Heart left ventricle (tissue), 13 donors: ENCODE measurements at regions not wholly inside any gene's neighbourhood (a gene's known extent, or its start where the extent isn't known, plus 50 kb on each side); places are given as distances from the start of the nearest gene placed in this dataset.

Source experiments
- CTCF ChIP-seq, 12 donors: fragments of 200-600 bp; sonication (generic) in 4 of 12; IDR thresholded peaks; one replicate each; pipeline versions ENCODE4 v1.5.0 to v1.8.0; 2018 to 2022; ENCODE audit warnings: antibody characterized with exemption in 12 of 12, mild to moderate bottlenecking in 5 of 12
- POLR2A ChIP-seq, 2 donors: fragments of 450-650 bp; IDR thresholded peaks; one replicate each; pipeline ENCODE4 v1.6.1; 2017; ENCODE audit warnings: antibody characterized with exemption in 2 of 2, mild to moderate bottlenecking in 2 of 2, moderate library complexity in 2 of 2
- donor health status: ischemic (EF 13 %, LVEDD 7.1; RV severe dilation, severe dysfunction).
- donor health status: DM: no; HTN: yes; CAD: no.
- donor health status: DM: no; HTN: no; CAD: no.
- donor health status: ischemic (EF 25% LVEDD 6.9; RV normal size, moderate dysfunction).
- donor health status: ischemic (EF 25% LVEDD 5.7; RV mildly dilated, moderate dysfunction).
- donor health status: ischemic (EF 35%, LVEDD 5.7; RV mildly dilated, moderate dysfunction).
- donor health status: nonischemic (EF 11% LVEDD 7.7; RV severe dilation, severe dysfunction).
- donor health status: DM: yes; HTN: yes; CAD: no.
- donor health status: PGD.
- donor health status: ischemic (EF 29% LVEDD 5.4; RV normal size, mild dysfunction).
- donor health status: nonischemic (EF 23%, LVEDD 6.1; RV moderate dilation, normal function).

GRCh38 chr10:85008488-85009184 lies 680.2 kb downstream of the CCSER2 start:
- no peak for TF ChIP-seq CTCF (IDR thresholded peaks at IDR 0.05)
- TF ChIP-seq POLR2A (IDR thresholded peaks at IDR 0.05) = no peak
